H1 (cell line): ENCODE measurements at regions not wholly inside any gene's neighbourhood (a gene's known extent, or its start where the extent isn't known, plus 50 kb on each side); places are given as distances from the start of the nearest gene placed in this dataset.

Source experiments
- EP300 ChIP-seq, 2 experiments: IDR thresholded peaks; 1 replicate in 1 of 2; 2 replicates in 1 of 2; pipeline ENCODE4 v1.6.1; 2011 to 2012; ENCODE audit warnings: low read depth in 2 of 2, low read length in 2 of 2, mild to moderate bottlenecking in 2 of 2, borderline replicate concordance in 1 of 2, inconsistent platforms in 1 of 2, moderate library complexity in 1 of 2
- EZH2 ChIP-seq: fragments of 200-600 bp; sonication (generic); IDR thresholded peaks from 2 replicates; pipeline ENCODE4 v1.7.1; 2012; ENCODE audit warnings: low read depth, mild to moderate bottlenecking, moderate library complexity, low read length, inconsistent platforms; ENCODE audit not compliant: severe bottlenecking
- POLR2A ChIP-seq, 2 experiments: IDR thresholded peaks; 1 replicate in 1 of 2; 2 replicates in 1 of 2; pipeline ENCODE4 v1.6.1; 2011; ENCODE audit warnings: low read depth in 2 of 2, low read length in 2 of 2, mild to moderate bottlenecking in 2 of 2; ENCODE audit errors: control extremely low read depth in 1 of 2
- POLR2AphosphoS5 ChIP-seq: IDR thresholded peaks from 2 replicates; pipeline ENCODE4 v1.6.1; 2011; ENCODE audit warnings: low read depth, low read length
- TAF1 ChIP-seq: IDR thresholded peaks from 2 replicates; pipeline ENCODE4 v1.6.1; 2011; ENCODE audit warnings: mild to moderate bottlenecking, low read depth, low read length
- TF ChIP-seq, protein P1 (sequence below), 3 experiments: IDR thresholded peaks; 1 replicate in 2 of 3; 2 replicates in 1 of 3; pipeline versions ENCODE4 v1.5.1 to v1.6.1; 2011; ENCODE audit warnings: low read length in 3 of 3, mild to moderate bottlenecking in 3 of 3, inconsistent platforms in 2 of 3, low read depth in 1 of 3, moderate library complexity in 1 of 3; ENCODE audit not compliant: insufficient read depth in 1 of 3; ENCODE audit errors: control extremely low read depth in 1 of 3
- TF ChIP-seq, protein P2 (sequence below): IDR thresholded peaks from 2 replicates; pipeline ENCODE4 v1.6.1; 2012; ENCODE audit warnings: inconsistent platforms
- TF ChIP-seq, protein P3 (sequence below): IDR thresholded peaks from 2 replicates; pipeline ENCODE4 v1.6.1; 2012; ENCODE audit warnings: low read length, inconsistent platforms

DNA sequence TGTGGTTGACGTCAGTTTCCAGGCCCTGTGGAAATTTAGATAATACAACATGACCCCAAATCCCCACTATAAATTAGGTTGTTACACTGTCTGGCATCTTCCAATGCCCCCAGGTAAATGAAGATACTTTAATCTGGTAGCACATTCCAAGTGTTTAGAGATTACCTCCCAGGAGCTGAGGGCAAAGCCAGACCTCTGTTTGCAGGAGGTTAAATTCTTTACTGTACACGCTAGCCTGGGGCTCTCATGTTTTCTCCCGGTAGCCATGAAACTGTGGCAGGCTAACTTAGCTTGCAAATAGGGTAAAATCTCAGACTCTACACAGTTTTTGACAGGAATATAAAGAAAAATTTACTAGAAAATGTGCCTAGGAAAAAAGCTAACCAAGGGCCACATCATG is 450.0 kb downstream of the PDGFC start:
- TF ChIP-seq EZH2 (no peak), TAF1 (no peak), POLR2A (IDR thresholded peaks at IDR 0.05; ENCODE audit: control extremely low read depth in 1 of 2, low read depth in 2 of 2, low read length in 2 of 2) (no peak), EP300 (IDR thresholded peaks at IDR 0.05; ENCODE audit: borderline replicate concordance in 1 of 2, low read depth in 2 of 2, low read length in 2 of 2) (no peak), POLR2AphosphoS5 (no peak)
- TF ChIP-seq, protein P1, sequence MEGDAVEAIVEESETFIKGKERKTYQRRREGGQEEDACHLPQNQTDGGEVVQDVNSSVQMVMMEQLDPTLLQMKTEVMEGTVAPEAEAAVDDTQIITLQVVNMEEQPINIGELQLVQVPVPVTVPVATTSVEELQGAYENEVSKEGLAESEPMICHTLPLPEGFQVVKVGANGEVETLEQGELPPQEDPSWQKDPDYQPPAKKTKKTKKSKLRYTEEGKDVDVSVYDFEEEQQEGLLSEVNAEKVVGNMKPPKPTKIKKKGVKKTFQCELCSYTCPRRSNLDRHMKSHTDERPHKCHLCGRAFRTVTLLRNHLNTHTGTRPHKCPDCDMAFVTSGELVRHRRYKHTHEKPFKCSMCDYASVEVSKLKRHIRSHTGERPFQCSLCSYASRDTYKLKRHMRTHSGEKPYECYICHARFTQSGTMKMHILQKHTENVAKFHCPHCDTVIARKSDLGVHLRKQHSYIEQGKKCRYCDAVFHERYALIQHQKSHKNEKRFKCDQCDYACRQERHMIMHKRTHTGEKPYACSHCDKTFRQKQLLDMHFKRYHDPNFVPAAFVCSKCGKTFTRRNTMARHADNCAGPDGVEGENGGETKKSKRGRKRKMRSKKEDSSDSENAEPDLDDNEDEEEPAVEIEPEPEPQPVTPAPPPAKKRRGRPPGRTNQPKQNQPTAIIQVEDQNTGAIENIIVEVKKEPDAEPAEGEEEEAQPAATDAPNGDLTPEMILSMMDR (IDR thresholded peaks at IDR 0.05; ENCODE audit: control extremely low read depth in 1 of 3, insufficient read depth in 1 of 3, low read depth in 1 of 3, low read length in 3 of 3) = no peak
- TF ChIP-seq, protein P2, sequence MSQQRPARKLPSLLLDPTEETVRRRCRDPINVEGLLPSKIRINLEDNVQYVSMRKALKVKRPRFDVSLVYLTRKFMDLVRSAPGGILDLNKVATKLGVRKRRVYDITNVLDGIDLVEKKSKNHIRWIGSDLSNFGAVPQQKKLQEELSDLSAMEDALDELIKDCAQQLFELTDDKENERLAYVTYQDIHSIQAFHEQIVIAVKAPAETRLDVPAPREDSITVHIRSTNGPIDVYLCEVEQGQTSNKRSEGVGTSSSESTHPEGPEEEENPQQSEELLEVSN = no peak
- TF ChIP-seq, protein P3, sequence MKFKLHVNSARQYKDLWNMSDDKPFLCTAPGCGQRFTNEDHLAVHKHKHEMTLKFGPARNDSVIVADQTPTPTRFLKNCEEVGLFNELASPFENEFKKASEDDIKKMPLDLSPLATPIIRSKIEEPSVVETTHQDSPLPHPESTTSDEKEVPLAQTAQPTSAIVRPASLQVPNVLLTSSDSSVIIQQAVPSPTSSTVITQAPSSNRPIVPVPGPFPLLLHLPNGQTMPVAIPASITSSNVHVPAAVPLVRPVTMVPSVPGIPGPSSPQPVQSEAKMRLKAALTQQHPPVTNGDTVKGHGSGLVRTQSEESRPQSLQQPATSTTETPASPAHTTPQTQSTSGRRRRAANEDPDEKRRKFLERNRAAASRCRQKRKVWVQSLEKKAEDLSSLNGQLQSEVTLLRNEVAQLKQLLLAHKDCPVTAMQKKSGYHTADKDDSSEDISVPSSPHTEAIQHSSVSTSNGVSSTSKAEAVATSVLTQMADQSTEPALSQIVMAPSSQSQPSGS = no peak
